Fibroblast of skin of left biceps (primary cell): ENCODE measurements at regions not wholly inside any gene's neighbourhood (a gene's known extent, or its start where the extent isn't known, plus 50 kb on each side); places are given as distances from the start of the nearest gene placed in this dataset.
A peak's percentile ranks its signal among the peaks of the same experiment; 100 is the strongest.
"Not testable (repeated sequence)": the region's sequence is repeated elsewhere in the genome, so short reads cannot be mapped to it uniquely, and the experiment has no call there.

Experiments used
- DNase-seq, 2 experiments: peaks; one replicate each; pipeline ENCODE4 v3.0.0-alpha.2; 2013; ENCODE audit warnings: low read depth in 2 of 2

- DNase-seq, result no peak
Observed at GRCh38 chr11:91326751-91327150, 897.9 kb upstream of the FAT3 start.

DNA sequence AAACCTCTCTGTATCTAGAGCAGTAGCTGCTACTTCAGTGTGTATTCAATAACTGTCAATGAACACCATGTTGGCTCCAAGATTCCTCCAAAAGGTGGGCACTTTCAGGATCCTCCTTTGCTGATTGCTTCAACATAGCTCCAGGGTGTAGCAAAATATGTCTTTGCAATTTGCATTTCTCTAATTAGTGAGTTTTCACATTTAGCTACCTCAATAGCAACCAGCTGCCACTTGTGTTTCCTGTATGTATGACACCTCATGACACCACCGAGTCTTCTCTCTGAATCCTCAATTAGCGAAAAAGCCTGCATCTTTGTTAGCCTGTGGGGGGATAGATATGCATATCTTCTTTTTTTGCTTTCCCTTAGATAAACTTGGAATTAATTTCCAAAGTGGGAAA lies 898.3 kb upstream of the FAT3 start:
- no peak for DNase-seq

DNA sequence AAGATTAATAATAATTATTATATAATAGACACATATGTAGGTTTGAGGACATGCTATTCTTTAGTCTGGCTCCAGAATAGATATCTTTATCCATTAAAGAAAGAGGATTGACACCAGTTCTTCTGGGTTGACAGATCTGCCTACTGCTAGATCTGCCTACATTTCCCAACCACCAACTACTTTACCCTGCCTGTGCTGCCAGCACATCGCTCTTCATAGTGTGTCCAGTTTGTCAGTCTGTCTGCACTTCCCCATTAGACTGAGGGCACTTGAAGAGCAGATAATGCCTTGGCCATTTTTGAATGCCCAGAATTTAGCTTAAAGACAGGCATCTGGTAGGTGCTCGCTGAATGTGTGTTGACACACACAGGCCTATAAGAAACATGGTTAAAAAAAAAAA lies 910.1 kb upstream of the FAT3 start:
- no peak for DNase-seq

DNA sequence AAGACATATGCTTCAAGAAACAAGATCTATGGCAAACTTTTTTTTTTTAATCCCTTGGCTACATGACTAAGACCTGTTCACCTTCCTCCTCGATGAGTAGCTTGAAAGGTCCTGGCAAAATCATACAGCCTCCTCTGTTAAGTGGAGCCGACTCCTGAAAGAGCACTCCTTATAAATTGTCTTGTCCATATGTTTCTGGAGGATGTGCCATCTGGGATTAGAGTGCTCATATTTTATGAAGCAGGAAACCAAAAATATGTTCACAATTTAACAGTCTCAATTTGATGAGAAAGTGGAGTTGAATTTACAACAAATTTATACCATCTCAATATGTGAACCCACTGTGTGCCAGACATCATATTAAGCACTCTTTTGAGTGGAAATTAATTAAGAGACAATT lies 912.1 kb upstream of the FAT3 start:
- no peak for DNase-seq

DNA sequence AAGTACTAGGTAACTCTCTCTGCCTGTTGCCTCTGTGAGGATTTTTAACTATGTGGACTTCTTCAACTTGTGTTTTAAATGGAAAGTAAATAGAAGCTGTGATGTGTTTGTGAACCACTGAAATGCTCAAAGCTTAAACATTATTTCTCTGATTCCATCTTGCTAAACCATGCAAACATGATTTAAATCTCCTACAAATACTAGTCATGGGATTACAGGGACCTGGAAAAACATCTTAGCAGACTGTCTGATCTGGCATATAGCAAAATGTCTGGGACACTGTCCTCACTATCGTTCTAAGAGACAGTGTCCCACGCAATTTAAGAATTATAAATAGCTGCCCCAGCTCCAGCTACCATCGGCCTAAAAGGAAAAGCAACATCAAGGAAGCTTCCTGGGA lies 914.5 kb upstream of the FAT3 start:
- no peak for DNase-seq

DNA sequence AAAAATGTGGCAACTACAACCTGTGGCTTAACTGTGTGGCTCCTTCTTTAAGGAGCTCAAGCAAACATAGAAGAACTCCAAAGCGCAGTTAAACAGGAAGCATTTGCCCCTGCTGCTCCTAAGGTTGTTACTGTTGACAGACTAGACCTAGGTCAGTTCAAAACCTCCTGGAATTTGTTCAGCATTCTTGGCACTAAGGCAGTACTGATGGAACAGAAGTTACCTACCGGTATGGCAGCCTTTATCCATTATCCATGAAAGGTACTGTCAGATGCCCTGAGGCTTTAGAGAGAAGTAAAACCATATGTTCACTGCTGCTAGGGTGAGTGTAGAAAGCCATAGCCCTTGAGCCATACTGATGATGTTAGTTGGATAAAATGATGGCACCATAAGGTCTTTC lies 916.5 kb upstream of the FAT3 start:
- DNase-seq, result no peak

GRCh38 chr11:91305402-91305801 lies 919.2 kb upstream of the FAT3 start:
- DNase-seq, result no peak

DNA sequence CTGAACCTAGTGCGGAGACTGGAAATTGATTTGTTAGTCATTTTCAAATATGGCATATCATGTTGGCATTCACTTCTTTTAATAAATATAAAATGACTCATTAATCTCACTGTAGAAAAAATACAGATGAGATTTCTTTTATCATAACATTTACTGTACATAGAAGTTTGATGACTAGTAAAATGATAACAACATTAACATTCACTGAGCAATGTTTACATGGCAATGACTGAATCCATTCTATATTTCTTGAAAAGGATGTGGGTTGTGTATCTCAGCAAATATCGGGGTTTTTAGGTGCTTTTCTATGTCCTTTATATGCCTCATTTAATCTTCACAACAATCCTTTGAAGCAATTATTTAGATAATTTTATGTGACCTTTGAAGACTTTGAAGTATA lies 920.9 kb upstream of the FAT3 start:
- no peak for DNase-seq

DNA sequence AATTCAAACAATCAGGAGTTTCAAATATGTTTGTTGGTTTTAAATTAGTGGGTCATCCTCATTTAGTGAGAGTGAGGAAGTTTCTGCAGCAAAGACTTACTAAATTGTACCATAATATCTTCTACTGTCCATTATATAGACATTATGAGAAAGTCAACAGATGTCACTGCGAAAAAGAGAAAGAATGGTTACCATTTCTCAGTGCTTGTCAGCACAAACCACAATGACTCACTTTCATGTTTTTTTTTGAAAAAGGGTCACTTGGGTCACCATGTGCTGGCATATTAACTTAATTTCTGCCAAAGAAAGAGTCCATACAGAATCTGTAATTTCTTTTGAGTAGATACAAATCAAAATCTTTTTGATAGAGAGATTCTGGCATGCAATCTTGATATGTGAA lies 924.6 kb upstream of the FAT3 start:
- DNase-seq, result no peak

GRCh38 chr11:91296629-91297028 lies 928.0 kb upstream of the FAT3 start:
- DNase-seq, result peak; percentile 42 to 51

DNA sequence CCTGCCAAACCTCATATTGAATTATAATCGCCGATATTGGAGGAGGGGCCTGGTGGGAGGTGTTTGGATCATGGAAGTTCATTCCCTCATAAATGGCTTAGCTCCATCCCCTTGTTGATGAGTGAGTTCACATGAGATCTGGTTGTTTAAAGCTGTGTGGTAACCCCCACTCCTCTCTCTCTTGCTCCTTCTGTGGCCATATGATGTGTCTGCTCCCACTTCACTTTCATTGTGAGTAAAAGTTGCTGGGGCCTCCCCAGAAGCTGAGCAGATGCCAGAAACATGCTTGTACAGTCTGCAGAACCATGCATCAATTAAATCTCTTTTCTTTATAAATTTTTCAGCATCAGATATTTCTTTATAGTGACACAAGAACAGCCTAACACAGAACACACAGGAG lies 929.0 kb upstream of the FAT3 start:
- peak in 1 of 2 experiments; percentile 20 for DNase-seq

- no peak for DNase-seq
Observed at GRCh38 chr11:91293119-91293518, 931.5 kb upstream of the FAT3 start.

DNA sequence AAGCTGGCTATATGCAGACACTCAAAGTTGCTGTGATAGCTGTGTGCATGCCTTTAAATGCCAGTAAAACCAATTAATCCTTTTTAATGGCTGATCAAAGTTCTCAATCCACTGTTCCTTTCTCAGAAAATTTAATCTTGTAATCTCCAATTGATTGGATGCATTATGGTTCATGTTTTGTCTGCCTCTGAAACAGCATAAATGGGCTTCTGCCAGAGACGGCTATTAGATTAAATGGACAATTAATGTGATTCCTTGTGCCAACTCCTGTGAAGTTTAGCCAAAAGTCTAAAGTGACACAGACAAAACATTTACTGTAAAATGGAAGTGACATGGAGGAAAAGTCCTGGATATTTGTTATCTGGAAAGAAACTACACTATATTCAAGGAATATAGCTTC lies 952.5 kb upstream of the FAT3 start:
- DNase-seq, result no peak

- DNase-seq, result not testable (repeated sequence)
Observed at GRCh38 chr11:91268512-91269295, 955.9 kb upstream of the FAT3 start.

- DNase-seq, result no peak
Observed at GRCh38 chr11:91265946-91266345, 958.7 kb upstream of the FAT3 start.

- DNase-seq, result no peak
Observed at GRCh38 chr11:91264481-91264880, 960.1 kb upstream of the FAT3 start.

DNA sequence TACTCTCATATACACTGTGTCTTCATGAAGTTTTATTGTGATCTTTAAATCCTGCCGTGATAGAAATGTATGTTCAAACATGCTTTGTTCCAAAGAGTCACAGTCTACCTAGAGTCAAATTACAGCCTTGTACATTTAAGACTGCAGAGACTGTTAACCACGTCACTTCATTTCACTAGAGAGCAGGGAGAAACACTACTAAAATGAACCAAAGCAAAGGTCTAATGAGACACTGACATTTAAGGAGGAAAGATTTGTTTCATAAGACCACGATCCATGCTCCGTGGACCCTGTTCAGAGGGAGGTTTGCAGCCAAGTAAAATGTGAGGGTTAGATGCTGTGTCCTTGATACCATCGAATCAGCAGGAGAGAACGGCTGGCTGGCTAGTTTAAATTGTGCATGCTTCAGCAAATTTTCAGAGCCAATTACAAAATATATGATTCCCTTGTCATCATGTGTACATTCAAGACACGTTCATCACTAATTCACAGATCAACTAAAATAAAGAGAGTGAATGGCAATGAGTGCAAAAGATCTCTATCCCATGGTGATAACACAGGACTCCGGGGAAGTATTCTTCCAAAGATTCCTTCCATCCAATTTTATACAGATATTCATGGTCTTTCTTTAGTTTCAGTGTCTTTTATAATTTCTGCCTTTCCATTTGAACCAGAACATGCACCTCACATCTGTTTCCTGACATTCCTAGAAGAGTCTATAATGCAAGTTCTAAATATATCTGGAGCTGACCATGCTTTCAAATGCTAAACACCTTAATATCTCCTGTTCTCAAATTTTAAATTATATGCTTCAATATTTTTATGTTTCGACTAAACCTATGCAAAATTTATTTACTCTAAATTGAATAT lies 960.9 kb upstream of the FAT3 start:
- no peak for DNase-seq

DNA sequence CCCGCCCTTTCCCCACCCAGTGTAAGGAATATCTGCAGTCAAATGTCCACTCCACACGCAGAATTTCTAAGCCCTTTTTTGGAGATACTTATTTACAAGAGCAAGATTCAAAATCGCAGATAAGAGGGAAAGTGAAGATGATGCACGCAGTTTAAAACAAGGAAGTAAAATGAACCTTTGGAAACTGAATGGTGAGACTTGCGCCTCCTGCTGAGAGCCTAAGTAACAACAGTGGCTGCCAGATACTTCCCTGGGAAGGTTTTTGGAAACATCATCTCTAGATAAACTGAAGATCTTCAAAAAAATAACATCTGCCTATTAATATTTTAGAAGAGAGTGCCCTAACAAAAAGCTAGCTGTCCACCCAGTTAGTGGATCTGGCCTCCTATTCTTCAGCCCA lies 963.1 kb upstream of the FAT3 start:
- DNase-seq, result no peak

DNA sequence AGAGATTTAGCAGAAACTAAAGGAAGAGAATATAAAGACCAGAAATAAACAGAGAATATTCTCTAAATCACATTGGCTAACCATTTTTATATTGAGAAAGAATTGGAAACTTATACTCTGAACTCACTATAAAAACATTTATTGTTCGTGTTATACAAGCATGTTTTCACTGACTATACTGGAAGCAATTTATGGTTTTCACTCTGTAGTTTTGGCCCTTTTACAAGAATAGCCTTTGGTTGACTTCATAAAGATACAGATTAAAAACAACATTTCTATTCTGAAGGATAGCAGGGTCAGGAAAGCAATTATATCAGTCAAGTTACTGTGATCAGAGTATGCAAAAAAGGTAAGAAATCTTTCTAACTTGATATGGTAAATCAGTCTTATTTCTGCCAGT lies 965.7 kb upstream of the FAT3 start:
- DNase-seq, result no peak

DNA sequence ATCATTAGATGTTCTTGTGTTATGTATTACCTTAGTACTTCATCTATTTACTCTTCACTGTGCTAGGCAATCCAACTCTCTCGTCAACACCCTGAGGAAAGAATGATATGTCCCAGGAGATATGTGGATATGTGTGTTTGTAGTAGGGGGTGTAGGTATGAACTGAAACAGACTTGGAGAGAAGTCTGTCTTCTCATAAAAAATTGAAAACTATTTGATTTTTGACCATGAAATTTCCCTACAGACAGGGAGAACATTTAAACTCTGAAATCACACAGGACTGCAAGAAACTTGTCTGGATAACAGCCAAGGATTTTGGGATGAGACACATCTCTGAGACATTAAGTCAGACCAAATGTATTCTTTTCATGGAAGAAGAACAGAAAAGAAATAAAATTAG lies 967.0 kb upstream of the FAT3 start:
- DNase-seq, result peak; percentile 74 to 76

- no peak for DNase-seq
Observed at GRCh38 chr11:91248199-91248807, 976.3 kb upstream of the FAT3 start.

DNA sequence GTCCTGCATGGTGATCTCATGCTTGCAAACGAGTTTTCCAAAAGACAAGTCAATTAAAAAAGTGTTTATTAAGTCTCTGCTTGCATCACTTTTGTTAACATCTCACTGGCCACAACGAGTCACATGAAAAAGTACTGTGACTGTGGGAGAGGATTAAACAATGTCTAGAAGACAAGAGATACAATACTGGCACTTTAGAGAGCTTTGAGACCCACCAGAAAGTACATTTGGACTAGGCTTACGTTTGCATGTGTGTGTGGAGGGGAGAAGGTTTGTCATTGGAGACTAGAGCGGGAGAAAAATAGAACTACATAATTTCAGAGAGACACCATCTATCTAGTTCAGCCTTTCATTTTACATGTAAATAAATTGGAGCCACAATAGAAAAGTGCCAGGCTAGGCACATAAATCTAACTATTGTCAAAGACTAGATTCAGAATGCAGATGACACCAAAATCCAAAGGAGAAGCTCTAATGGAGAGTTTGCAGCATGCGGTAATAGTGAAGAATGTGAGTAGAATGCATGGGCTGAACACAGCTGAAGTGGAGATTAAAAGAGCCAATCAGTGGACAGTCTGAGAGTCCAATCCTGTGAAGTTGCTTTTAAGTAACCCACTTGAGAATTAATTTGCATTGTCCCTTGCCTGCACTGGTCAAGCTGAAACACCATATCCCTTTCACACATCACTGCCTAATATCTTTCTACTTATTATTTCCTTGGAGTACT lies 977.4 kb upstream of the FAT3 start:
- DNase-seq, result no peak
